HepG2 (cell line): ENCODE measurements at regions not wholly inside any gene's neighbourhood (a gene's known extent, or its start where the extent isn't known, plus 50 kb on each side); places are given as distances from the start of the nearest gene placed in this dataset.
"Not testable (repeated sequence)": the region's sequence is repeated elsewhere in the genome, so short reads cannot be mapped to it uniquely, and the experiment has no call there.

Experiments
- EZH2 ChIP-seq: conservative IDR thresholded peaks from 2 replicates; pipeline ENCODE4 v1.6.1; 2012; ENCODE audit warnings: mild to moderate bottlenecking, low read depth, low read length, moderate library complexity
- FOXK1 ChIP-seq: sonication (generic); formaldehyde crosslinking; IDR thresholded peaks from 2 replicates; pipeline ENCODE4 v1.4.0; 2020; ENCODE audit warnings: low read depth, missing genetic modification reagents, borderline replicate concordance
- HOXA7 ChIP-seq: sonication (generic); formaldehyde crosslinking; IDR thresholded peaks from 2 replicates; pipeline ENCODE4 v1.8.1; 2022; ENCODE audit warnings: mild to moderate bottlenecking, missing genetic modification reagents, moderate library complexity
- SMAD3 ChIP-seq: sonication (generic); formaldehyde crosslinking; IDR thresholded peaks from 2 replicates; pipeline ENCODE4 v1.4.0; 2020; ENCODE audit warnings: missing genetic modification reagents
- TBX3 ChIP-seq: fragments of 450-650 bp; IDR thresholded peaks from 2 replicates; pipeline ENCODE4 v1.6.1; 2017; ENCODE audit warnings: antibody characterized with exemption, mild to moderate bottlenecking, inconsistent platforms, borderline replicate concordance
- TF ChIP-seq, protein P1 (sequence below), 2 experiments: sonication (generic) in 1 of 2; formaldehyde crosslinking in 1 of 2; IDR thresholded peaks; 2 replicates each; pipeline versions ENCODE4 v1.5.1 to v1.6.1; 2011 to 2020; ENCODE audit warnings: borderline replicate concordance in 1 of 2, low read depth in 1 of 2, low read length in 1 of 2, mild to moderate bottlenecking in 1 of 2, missing genetic modification reagents in 1 of 2, moderate library complexity in 1 of 2
- TF ChIP-seq, protein P2 (sequence below): sonication (generic); formaldehyde crosslinking; IDR thresholded peaks from 2 replicates; pipeline ENCODE4 v1.4.0; 2020; ENCODE audit warnings: missing genetic modification reagents, borderline replicate concordance

DNA sequence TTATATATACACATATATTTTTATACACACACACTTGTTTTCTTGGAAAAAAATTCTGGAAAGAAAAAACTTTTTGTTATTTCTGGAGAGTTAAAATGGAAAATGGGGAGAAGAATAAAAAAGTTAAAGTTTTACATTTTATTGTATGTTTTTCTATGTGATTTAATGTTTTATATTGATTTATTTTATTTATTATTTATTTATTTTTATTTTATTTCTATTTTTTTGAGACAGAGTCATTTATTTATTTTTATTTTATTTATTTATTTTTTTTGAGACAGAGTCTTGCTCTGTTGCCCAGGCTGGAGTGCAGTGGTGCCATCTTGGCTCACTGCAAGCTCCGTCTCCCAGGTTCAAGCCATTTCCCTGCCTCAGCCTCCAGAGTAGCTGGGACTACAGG is 307.0 kb upstream of the FAM98A start:
- not testable (repeated sequence) for TF ChIP-seq FOXK1 (CRISPR knock-in tag); EZH2; HOXA7 (CRISPR knock-in tag); TBX3; SMAD3 (CRISPR knock-in tag)
- TF ChIP-seq, protein P1, sequence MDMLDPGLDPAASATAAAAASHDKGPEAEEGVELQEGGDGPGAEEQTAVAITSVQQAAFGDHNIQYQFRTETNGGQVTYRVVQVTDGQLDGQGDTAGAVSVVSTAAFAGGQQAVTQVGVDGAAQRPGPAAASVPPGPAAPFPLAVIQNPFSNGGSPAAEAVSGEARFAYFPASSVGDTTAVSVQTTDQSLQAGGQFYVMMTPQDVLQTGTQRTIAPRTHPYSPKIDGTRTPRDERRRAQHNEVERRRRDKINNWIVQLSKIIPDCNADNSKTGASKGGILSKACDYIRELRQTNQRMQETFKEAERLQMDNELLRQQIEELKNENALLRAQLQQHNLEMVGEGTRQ (IDR thresholded peaks at IDR 0.05; ENCODE audit: low read depth, low read length), result not testable (repeated sequence)
- TF ChIP-seq, protein P1 (CRISPR knock-in tag; IDR thresholded peaks at IDR 0.05; ENCODE audit: borderline replicate concordance), result not testable (repeated sequence)
- TF ChIP-seq, protein P2, sequence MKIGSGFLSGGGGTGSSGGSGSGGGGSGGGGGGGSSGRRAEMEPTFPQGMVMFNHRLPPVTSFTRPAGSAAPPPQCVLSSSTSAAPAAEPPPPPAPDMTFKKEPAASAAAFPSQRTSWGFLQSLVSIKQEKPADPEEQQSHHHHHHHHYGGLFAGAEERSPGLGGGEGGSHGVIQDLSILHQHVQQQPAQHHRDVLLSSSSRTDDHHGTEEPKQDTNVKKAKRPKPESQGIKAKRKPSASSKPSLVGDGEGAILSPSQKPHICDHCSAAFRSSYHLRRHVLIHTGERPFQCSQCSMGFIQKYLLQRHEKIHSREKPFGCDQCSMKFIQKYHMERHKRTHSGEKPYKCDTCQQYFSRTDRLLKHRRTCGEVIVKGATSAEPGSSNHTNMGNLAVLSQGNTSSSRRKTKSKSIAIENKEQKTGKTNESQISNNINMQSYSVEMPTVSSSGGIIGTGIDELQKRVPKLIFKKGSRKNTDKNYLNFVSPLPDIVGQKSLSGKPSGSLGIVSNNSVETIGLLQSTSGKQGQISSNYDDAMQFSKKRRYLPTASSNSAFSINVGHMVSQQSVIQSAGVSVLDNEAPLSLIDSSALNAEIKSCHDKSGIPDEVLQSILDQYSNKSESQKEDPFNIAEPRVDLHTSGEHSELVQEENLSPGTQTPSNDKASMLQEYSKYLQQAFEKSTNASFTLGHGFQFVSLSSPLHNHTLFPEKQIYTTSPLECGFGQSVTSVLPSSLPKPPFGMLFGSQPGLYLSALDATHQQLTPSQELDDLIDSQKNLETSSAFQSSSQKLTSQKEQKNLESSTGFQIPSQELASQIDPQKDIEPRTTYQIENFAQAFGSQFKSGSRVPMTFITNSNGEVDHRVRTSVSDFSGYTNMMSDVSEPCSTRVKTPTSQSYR (CRISPR knock-in tag), result not testable (repeated sequence)
